Liver (tissue), 8 donors: ENCODE measurements at regions not wholly inside any gene's neighbourhood (a gene's known extent, or its start where the extent isn't known, plus 50 kb on each side); places are given as distances from the start of the nearest gene placed in this dataset.

Experiments
- DNase-seq: peaks from one replicate; pipeline ENCODE4 v3.0.0-alpha.2; 2017; ENCODE audit warnings: low spot score
- H3K27ac ChIP-seq, 2 donors: one replicate each; pipeline ENCODE4 v1.7.0; 2013; ENCODE audit warnings: inconsistent platforms in 2 of 2, low read length in 2 of 2, control low read depth in 1 of 2, low read depth in 1 of 2, mild to moderate bottlenecking in 1 of 2
- H3K27me3 ChIP-seq, 4 donors: one replicate each; pipeline versions ENCODE4 v1.6.1 to v1.7.0; 2013; ENCODE audit warnings: low read length in 3 of 4, inconsistent platforms in 1 of 4, mild to moderate bottlenecking in 1 of 4, moderate library complexity in 1 of 4; ENCODE audit not compliant: control insufficient read depth in 4 of 4, insufficient read depth in 4 of 4
- H3K36me3 ChIP-seq, 4 donors: one replicate each; pipeline versions ENCODE4 v1.6.1 to v1.7.0; 2013; ENCODE audit warnings: low read length in 3 of 4, mild to moderate bottlenecking in 3 of 4, low read depth in 1 of 4, moderate library complexity in 1 of 4; ENCODE audit not compliant: control insufficient read depth in 4 of 4, insufficient read depth in 3 of 4
- H3K4me1 ChIP-seq, 4 donors: one replicate each; pipeline versions ENCODE4 v1.6.1 to v1.7.0; 2013; ENCODE audit warnings: low read length in 3 of 4, mild to moderate bottlenecking in 3 of 4, moderate library complexity in 1 of 4; ENCODE audit not compliant: control insufficient read depth in 4 of 4, insufficient read depth in 4 of 4
- H3K4me3 ChIP-seq, 3 donors: one replicate each; pipeline versions ENCODE4 v1.6.1 to v1.7.0; 2013; ENCODE audit warnings: low read length in 3 of 3, control low read depth in 1 of 3, low read depth in 1 of 3, mild to moderate bottlenecking in 1 of 3
- H3K9ac ChIP-seq, 2 donors: one replicate each; pipeline ENCODE4 v1.7.0; 2013; ENCODE audit warnings: low read length in 2 of 2, mild to moderate bottlenecking in 2 of 2, moderate library complexity in 2 of 2, control low read depth in 1 of 2, low read depth in 1 of 2
- H3K9me3 ChIP-seq, 4 donors: one replicate each; pipeline versions ENCODE4 v1.6.1 to v1.7.0; 2013; ENCODE audit warnings: low read length in 3 of 4; ENCODE audit not compliant: control insufficient read depth in 4 of 4
- EGR1 ChIP-seq, 2 donors: IDR thresholded peaks; 2 replicates each; pipeline ENCODE4 v1.6.1; 2016 to 2018; ENCODE audit warnings: antibody characterized with exemption in 2 of 2, low read depth in 2 of 2
- FOXA1 ChIP-seq: IDR thresholded peaks from 2 replicates; pipeline ENCODE4 v1.6.1; 2016; ENCODE audit warnings: antibody characterized with exemption
- FOXA2 ChIP-seq: IDR thresholded peaks from 2 replicates; pipeline ENCODE4 v1.6.1; 2016; ENCODE audit warnings: antibody characterized with exemption
- GABPA ChIP-seq, 2 donors: IDR thresholded peaks in 1 of 2; conservative IDR thresholded peaks in 1 of 2; 2 replicates each; pipeline ENCODE4 v1.6.1; 2016; ENCODE audit warnings: antibody characterized with exemption in 2 of 2, mild to moderate bottlenecking in 1 of 2, moderate library complexity in 1 of 2
- HNF4A ChIP-seq, 2 donors: conservative IDR thresholded peaks; 2 replicates each; pipeline ENCODE4 v1.6.1; 2016; ENCODE audit warnings: antibody characterized with exemption in 2 of 2, mild to moderate bottlenecking in 2 of 2
- HNF4G ChIP-seq: IDR thresholded peaks from 2 replicates; pipeline ENCODE4 v1.6.1; 2016; ENCODE audit warnings: antibody characterized with exemption
- JUND ChIP-seq, 2 donors: IDR thresholded peaks; 2 replicates each; pipeline ENCODE4 v1.6.1; 2016; ENCODE audit warnings: antibody characterized with exemption in 2 of 2
- NR2F2 ChIP-seq: IDR thresholded peaks from 2 replicates; pipeline ENCODE4 v1.6.1; 2016; ENCODE audit warnings: antibody characterized with exemption
- RAD21 ChIP-seq, 2 donors: IDR thresholded peaks; 2 replicates each; pipeline ENCODE4 v1.6.1; 2016; ENCODE audit warnings: antibody characterized with exemption in 2 of 2, mild to moderate bottlenecking in 2 of 2
- RXRA ChIP-seq, 2 donors: IDR thresholded peaks; 2 replicates each; pipeline ENCODE4 v1.6.1; 2017 to 2018; ENCODE audit warnings: antibody characterized with exemption in 2 of 2, mild to moderate bottlenecking in 1 of 2
- TAF1 ChIP-seq: conservative IDR thresholded peaks from 2 replicates; pipeline ENCODE4 v1.6.1; 2016; ENCODE audit warnings: antibody characterized with exemption, mild to moderate bottlenecking
- YY1 ChIP-seq: IDR thresholded peaks from 2 replicates; pipeline ENCODE4 v1.6.1; 2016; ENCODE audit warnings: antibody characterized with exemption, mild to moderate bottlenecking
- WGBS: extraction: QIAGEN DNeasy Blood & Tissue Kit; methylation state at CpG from one replicate; pipeline ENCODE4 v1.1.7; 2013; 5-methylcytosine and 5-hydroxymethylcytosine counted together
- TF ChIP-seq, protein P1 (sequence below): fragments of 150-350 bp; IDR thresholded peaks from 2 replicates; pipeline ENCODE4 v1.5.1; 2017; ENCODE audit warnings: improper control_type of control experiment, low read depth, low read length; ENCODE audit not compliant: missing input control
- TF ChIP-seq, protein P2 (sequence below): IDR thresholded peaks from 2 replicates; pipeline ENCODE4 v1.6.1; 2016; ENCODE audit warnings: antibody characterized with exemption
- TF ChIP-seq, protein P3 (sequence below): IDR thresholded peaks from 2 replicates; pipeline ENCODE4 v1.6.1; 2016; ENCODE audit warnings: antibody characterized with exemption
- TF ChIP-seq, protein P4 (sequence below): IDR thresholded peaks from 2 replicates; pipeline ENCODE4 v1.6.1; 2016; ENCODE audit warnings: antibody characterized with exemption
- TF ChIP-seq, protein P5 (sequence below): IDR thresholded peaks from 2 replicates; pipeline ENCODE4 v1.6.1; 2016; ENCODE audit warnings: antibody characterized with exemption, mild to moderate bottlenecking
- donor health status: healthy.
- donor health status: healthy.
- donor health status: healthy.
- donor health status: healthy.
- donor health status: healthy.

DNA sequence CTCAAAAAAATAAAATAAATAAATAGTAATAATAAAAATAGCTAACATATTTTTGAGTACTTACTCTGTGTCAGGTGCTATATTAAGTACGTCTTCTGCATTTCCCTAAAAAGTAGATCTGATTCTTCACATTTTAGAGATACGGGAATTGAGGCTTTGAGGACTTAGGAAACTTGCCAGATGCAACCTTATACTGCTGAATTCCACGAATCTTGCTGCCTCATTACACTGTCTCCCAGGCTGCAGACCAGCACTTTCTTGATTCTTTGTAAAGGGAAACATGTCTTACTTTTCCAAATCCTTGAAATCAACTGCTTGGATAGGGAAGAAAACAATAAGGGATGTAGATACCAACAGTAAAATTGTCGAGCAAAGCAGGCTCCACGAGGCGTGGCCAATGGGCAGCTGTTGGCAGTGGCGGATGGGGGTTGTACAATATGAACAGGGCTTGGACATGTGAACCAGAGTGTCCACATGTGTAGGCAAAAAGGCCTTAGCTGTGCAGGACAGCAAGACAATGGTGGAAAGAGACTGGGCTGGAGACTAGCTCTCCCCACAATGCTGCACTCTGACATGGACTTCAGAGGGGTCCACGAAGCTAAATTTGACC lies 124.3 kb upstream of the RAI14 start:
- TF ChIP-seq, protein P1, sequence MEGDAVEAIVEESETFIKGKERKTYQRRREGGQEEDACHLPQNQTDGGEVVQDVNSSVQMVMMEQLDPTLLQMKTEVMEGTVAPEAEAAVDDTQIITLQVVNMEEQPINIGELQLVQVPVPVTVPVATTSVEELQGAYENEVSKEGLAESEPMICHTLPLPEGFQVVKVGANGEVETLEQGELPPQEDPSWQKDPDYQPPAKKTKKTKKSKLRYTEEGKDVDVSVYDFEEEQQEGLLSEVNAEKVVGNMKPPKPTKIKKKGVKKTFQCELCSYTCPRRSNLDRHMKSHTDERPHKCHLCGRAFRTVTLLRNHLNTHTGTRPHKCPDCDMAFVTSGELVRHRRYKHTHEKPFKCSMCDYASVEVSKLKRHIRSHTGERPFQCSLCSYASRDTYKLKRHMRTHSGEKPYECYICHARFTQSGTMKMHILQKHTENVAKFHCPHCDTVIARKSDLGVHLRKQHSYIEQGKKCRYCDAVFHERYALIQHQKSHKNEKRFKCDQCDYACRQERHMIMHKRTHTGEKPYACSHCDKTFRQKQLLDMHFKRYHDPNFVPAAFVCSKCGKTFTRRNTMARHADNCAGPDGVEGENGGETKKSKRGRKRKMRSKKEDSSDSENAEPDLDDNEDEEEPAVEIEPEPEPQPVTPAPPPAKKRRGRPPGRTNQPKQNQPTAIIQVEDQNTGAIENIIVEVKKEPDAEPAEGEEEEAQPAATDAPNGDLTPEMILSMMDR, result no peak
- TF ChIP-seq, protein P2, sequence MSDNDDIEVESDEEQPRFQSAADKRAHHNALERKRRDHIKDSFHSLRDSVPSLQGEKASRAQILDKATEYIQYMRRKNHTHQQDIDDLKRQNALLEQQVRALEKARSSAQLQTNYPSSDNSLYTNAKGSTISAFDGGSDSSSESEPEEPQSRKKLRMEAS, result no peak
- TF ChIP-seq TAF1, result no peak
- Histone ChIP-seq H3K4me3 (no peak overlapping the region), H3K27ac (no peak overlapping the region), H3K4me1 (no peaks in the 10 kb centered on the region), H3K27me3 (no peaks in the 10 kb centered on the region), H3K9me3 (no peaks in the 10 kb centered on the region), H3K9ac (no peak overlapping the region), H3K36me3 (no peaks in the 10 kb centered on the region)
- 75% methylated on average over 8 of the region's 8 CpGs for WGBS
- DNase-seq, result no peak

DNA sequence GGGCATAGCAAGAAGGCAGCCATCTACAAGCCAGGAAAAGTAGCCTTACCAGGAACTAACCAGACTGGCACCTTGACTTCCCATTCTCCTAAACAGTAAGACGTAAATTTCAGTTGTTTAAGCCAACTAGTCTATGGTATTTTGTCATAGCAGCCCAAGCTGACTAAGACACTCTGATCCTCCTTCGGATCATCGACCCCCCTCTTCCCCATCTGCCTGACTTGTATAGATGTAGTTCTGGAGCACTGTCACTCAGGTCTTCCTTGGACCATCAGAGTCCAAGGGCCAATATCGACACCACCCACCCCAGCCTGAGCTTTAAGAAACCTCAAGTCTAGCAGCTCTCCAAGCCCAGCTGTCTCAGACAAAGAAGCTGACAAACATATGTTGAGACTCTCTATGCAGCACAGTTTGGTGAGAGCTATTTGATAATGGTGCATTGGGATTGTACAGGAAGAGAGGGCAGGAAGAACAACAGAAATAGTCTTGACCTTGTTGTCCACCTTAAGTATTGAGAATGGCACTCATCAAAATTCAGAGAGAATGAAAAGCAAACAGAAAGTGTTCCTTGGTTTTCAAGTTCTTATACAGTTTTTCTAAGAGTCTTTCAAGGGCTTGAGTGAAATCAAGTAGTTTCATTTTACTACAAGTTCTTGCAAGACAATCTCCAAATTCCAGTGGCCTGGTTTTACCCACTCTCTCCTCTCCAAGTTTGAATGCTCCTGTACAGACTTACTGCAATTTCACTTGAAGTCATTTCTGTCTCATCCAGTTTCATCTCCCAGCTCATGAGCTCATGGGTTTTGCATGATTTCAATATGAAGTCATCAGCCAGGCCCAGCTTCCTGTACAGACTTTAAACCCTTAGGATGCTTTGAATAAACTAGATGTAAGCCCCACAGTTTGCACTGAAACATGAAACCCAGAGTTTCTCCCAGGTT lies 122.3 kb upstream of the RAI14 start:
- Histone ChIP-seq H3K27me3 (no peaks in the 10 kb centered on the region), H3K36me3 (no peaks in the 10 kb centered on the region), H3K4me1 (no peaks in the 10 kb centered on the region), H3K9me3 (no peaks in the 10 kb centered on the region), H3K27ac (no peak overlapping the region), H3K4me3 (no peak overlapping the region), H3K9ac (no peak overlapping the region)
- TF ChIP-seq HNF4G, result no peak
- no peak for TF ChIP-seq HNF4A (conservative IDR thresholded peaks at IDR 0.05)
- no peak for TF ChIP-seq EGR1 (IDR thresholded peaks at IDR 0.05; ENCODE audit: low read depth in 2 of 2)
- no peak for TF ChIP-seq RAD21 (IDR thresholded peaks at IDR 0.05)
- TF ChIP-seq, protein P3, sequence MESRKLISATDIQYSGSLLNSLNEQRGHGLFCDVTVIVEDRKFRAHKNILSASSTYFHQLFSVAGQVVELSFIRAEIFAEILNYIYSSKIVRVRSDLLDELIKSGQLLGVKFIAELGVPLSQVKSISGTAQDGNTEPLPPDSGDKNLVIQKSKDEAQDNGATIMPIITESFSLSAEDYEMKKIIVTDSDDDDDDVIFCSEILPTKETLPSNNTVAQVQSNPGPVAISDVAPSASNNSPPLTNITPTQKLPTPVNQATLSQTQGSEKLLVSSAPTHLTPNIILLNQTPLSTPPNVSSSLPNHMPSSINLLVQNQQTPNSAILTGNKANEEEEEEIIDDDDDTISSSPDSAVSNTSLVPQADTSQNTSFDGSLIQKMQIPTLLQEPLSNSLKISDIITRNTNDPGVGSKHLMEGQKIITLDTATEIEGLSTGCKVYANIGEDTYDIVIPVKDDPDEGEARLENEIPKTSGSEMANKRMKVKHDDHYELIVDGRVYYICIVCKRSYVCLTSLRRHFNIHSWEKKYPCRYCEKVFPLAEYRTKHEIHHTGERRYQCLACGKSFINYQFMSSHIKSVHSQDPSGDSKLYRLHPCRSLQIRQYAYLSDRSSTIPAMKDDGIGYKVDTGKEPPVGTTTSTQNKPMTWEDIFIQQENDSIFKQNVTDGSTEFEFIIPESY, result no peak
- no peak for TF ChIP-seq RXRA (IDR thresholded peaks at IDR 0.05)
- TF ChIP-seq FOXA1, result no peak
- TF ChIP-seq, protein P4, sequence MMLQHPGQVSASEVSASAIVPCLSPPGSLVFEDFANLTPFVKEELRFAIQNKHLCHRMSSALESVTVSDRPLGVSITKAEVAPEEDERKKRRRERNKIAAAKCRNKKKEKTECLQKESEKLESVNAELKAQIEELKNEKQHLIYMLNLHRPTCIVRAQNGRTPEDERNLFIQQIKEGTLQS, result no peak
- no peak for TF ChIP-seq YY1
- no peak for TF ChIP-seq FOXA2
- TF ChIP-seq JUND (IDR thresholded peaks at IDR 0.05), result no peak
- no peak for TF ChIP-seq TAF1
- TF ChIP-seq, protein P5, sequence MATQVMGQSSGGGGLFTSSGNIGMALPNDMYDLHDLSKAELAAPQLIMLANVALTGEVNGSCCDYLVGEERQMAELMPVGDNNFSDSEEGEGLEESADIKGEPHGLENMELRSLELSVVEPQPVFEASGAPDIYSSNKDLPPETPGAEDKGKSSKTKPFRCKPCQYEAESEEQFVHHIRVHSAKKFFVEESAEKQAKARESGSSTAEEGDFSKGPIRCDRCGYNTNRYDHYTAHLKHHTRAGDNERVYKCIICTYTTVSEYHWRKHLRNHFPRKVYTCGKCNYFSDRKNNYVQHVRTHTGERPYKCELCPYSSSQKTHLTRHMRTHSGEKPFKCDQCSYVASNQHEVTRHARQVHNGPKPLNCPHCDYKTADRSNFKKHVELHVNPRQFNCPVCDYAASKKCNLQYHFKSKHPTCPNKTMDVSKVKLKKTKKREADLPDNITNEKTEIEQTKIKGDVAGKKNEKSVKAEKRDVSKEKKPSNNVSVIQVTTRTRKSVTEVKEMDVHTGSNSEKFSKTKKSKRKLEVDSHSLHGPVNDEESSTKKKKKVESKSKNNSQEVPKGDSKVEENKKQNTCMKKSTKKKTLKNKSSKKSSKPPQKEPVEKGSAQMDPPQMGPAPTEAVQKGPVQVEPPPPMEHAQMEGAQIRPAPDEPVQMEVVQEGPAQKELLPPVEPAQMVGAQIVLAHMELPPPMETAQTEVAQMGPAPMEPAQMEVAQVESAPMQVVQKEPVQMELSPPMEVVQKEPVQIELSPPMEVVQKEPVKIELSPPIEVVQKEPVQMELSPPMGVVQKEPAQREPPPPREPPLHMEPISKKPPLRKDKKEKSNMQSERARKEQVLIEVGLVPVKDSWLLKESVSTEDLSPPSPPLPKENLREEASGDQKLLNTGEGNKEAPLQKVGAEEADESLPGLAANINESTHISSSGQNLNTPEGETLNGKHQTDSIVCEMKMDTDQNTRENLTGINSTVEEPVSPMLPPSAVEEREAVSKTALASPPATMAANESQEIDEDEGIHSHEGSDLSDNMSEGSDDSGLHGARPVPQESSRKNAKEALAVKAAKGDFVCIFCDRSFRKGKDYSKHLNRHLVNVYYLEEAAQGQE, result no peak
- no peak for TF ChIP-seq GABPA (IDR thresholded peaks at IDR 0.05 in 1 of 2, conservative IDR thresholded peaks at IDR 0.05 in 1 of 2)
- TF ChIP-seq, protein P2, result no peak
- no peak for TF ChIP-seq NR2F2
- TF ChIP-seq, protein P1, result no peak
- 74% methylated on average over 4 of the region's 4 CpGs for WGBS
- no peak for DNase-seq
